GM12872 (cell line): ENCODE measurements at regions not wholly inside any gene's neighbourhood (a gene's known extent, or its start where the extent isn't known, plus 50 kb on each side); places are given as distances from the start of the nearest gene placed in this dataset.

Experiments
- TF ChIP-seq, protein P1 (sequence below): IDR thresholded peaks from 3 replicates; pipeline ENCODE4 v1.5.1; 2011; ENCODE audit warnings: low read depth, mild to moderate bottlenecking, low read length, moderate library complexity; ENCODE audit not compliant: insufficient read depth

DNA sequence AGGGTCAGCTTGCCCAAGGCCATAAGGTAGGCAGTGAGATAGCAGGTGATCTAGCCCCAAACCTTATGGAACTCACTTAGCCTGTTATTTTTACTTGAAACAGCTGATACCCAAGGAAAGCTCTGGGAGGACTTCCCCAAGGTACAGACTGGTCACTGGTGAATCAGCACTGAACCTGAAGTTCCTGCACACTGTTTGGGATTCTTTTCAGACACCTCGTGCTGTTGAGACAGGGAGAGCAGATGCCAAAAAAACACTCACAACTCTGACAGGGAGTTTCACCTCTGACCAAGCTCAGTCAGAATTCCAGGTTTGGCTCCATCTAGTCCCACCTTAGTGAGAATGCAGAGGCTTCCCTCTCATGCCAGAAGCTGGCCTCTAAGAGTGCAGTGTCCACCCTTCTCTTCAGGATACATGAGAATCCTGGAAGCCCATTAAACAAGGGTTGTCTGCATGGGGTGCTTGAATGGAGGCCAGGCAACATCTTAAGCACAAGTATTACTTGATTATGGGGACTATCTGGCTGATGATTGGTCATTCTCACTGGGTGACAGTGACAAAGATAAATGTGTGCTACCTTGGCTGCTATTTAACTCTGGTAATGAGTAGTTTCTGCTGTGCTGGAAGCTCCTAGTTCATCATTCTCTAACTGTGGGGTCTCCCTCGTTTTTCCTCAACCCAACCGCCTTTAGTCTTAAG, 122.8 kb upstream of the SLIT3 start:
- TF ChIP-seq, protein P1, sequence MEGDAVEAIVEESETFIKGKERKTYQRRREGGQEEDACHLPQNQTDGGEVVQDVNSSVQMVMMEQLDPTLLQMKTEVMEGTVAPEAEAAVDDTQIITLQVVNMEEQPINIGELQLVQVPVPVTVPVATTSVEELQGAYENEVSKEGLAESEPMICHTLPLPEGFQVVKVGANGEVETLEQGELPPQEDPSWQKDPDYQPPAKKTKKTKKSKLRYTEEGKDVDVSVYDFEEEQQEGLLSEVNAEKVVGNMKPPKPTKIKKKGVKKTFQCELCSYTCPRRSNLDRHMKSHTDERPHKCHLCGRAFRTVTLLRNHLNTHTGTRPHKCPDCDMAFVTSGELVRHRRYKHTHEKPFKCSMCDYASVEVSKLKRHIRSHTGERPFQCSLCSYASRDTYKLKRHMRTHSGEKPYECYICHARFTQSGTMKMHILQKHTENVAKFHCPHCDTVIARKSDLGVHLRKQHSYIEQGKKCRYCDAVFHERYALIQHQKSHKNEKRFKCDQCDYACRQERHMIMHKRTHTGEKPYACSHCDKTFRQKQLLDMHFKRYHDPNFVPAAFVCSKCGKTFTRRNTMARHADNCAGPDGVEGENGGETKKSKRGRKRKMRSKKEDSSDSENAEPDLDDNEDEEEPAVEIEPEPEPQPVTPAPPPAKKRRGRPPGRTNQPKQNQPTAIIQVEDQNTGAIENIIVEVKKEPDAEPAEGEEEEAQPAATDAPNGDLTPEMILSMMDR, result no peak

DNA sequence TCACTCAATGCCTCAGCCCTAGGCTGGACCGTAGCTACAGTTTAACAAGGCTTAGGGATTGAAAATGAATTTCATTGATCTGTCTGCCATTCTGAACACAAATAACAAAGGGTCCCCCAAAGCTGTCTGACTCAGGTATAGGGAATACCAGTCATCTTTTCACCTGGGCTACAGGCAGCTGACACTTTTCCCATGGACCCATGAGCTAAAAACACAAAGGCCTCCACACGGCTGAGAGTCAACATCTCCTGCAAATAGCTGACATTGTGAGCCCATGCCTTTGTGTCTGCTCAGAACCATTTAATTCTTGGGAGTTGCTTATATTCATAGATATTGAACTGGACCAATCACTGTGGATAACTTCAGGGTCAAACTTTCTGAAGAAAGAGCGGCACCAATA, 121.1 kb upstream of the SLIT3 start:
- TF ChIP-seq, protein P1, result no peak

DNA sequence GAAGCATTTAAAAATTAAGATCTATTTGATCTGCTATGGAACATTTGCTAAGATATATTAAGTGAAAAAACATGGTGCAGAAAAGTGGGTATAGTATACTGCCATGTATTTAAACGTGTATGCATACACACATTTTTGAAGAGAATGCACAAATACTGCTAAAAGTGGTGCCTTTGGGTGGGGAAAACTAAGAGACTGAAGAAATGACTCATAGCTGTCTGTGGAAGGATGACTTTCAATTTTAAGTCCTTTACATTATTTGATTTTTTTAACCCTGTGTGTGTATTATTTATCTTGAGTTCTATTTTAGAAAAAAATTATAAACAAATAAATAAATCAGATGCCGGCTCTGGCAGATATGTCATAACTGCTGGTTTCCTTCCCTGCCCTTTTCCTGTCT, 120.7 kb upstream of the SLIT3 start:
- TF ChIP-seq, protein P1, result no peak

DNA sequence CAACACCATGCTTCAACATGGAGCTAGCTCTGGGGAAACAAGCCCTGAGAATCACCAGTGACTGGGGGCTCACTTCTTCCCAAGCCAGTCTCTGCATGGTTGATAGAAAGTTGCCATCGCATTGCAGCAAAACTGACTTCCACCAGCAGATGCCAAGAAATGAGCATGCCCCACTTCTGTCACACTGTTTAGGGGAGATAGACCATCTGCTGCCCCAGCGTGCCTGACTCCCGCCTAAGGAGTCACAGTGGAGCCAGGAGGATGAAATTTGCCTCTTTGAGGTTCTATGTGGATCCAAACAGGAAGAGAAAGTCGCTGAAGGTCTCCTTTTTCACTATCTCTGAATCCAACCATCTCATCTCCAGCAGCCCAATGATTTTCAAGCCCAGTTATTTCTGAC, 116.7 kb upstream of the SLIT3 start:
- TF ChIP-seq, protein P1, result no peak

DNA sequence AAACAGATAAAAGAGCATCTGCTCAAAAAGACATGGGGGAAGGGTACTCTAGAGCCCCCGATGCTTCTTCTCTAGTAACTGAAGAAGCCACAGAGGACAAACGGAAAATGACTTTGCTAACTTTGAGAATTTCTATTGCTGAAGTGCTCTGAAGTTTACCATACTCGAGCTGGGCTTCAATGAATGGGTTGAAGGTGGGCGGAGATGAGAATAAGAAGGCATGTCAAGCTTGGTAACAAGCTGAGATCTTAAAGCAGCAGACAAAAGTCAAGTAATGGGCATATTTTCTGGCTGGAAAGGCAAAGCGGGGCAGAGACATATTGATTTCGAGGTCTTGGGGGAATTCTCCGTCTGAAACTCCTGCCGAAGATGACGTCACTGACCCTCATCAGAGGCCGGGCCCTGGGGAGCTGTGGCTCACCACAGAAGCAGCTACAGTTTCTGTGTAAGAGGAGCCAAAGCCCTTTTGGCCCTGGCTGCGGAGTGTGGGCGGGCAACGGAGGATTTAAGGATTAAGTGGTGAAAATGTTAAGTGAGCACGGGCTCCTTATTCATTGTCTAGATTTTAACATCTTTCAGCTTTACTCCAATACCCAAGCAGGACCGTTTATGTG, 115.8 kb upstream of the SLIT3 start:
- TF ChIP-seq, protein P1, result no peak

DNA sequence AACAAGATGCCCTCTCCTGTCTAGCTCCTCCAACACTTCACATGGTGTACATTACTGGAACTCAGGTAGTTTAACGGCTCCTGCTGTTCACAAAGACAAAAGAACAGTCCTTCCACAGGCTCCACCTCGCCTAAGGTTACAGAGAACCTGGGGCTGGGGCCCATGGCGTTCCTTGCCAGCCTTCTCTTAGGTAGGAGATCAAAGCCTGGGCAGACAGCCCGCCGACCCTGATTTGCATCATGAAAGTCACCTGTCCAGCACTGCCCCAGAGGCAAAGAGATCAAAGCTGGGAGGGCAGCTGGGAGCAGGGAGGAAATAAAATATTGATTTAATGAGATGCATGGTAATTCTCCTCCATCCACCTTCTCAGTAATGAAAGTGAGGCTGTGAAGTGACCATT, 115.0 kb upstream of the SLIT3 start:
- TF ChIP-seq, protein P1, result no peak

DNA sequence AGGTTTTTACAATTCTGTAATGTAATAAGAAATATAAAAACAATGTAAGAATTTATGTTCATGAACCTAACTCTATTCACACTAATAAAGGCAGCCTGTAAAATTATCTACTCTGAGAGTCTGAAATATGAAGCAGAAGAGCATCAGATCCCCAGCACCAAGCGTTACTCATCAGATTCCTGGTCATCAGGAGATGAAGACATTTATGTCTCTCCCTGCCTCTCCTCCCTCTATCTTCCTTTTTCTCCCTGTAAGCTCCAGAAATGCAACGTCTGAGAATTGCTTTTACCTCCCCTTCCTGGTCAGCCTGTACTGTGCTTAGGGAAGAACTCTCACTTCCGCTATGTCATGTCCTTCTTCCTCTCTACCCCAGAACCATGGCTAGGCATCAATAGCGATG, 114.4 kb upstream of the SLIT3 start:
- TF ChIP-seq, protein P1, result no peak
